GM19324 (cell line): ENCODE measurements at regions not wholly inside any gene's neighbourhood (a gene's known extent, or its start where the extent isn't known, plus 50 kb on each side); places are given as distances from the start of the nearest gene placed in this dataset.
"Not testable (repeated sequence)": the region's sequence is repeated elsewhere in the genome, so short reads cannot be mapped to it uniquely, and the experiment has no call there.

Experiments
- ATAC-seq: cut with Tn5 transposase; IDR thresholded peaks from one replicate; pipeline ENCODE4 v1.9.1; 2021; ENCODE audit warnings: mild to moderate bottlenecking, moderate library complexity; ENCODE audit not compliant: unreplicated experiment, low FRiP score

DNA sequence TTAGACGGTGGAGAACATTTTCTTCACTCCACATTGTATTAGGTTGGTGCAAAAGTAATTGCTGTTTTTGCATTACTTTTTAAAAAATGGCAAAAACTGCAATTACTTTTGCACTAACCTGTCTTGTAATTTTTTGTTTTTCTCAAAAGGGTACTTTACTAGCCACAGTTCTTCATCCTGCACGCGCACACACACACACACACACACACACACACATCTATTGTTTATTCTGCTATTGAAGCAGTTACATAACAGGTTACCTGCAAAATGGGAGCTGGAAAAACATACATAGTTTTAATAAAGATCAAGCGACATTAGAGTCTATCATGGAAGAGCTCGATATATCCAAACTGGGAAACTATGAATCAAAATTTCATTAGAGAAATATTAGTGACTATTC lies 235.2 kb downstream of the SIM1 start:
- ATAC-seq = no peak

DNA sequence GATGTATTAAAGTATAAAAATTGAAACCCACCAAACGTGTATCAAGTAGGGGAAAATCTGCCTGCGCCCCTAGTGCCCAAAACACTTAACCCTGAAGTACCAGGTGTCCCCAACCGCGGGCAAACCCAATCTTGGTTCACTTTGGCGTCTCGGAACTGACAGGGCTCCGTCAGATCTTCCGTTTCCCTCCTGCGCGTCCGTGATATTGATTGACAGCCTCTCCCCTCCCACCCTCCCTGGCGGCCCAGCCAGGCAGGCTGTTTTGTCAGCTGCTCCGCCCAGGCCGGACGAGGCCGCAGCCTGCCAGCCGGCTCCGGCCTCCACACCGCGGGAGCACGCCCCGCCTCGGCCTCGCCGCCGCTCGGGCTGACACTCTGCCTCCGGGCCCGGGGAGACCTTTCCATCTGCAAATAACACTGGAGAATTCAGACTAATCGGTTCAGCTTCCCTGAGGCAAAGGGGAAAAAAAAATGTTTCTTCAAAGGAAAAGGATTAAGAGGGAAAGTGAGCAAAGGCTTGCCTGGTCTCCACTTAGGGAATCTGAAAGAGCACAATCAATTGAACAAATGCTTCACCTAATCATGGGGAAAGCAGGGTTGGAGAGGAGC lies 234.9 kb upstream of the MCHR2 start:
- peak; percentile 100 for ATAC-seq

DNA sequence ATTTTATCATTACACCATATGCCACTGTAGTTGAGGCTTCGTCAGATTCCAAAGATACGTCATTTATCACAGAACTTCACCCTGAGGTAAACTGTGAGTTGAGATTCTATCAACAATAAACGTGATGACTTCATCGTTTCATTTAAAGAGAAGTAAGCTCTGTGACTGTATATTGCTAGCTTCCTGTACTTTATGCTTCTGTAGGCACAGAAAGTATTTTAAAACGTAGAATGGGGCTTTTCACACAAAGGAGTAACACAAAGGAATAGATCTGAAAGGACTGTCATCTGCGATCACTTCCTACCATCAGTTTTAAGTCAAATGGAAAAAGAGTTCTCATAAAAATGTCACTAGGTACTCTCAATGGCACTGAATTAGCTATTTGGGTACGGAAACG lies 234.4 kb upstream of the MCHR2 start:
- no peak for ATAC-seq

DNA sequence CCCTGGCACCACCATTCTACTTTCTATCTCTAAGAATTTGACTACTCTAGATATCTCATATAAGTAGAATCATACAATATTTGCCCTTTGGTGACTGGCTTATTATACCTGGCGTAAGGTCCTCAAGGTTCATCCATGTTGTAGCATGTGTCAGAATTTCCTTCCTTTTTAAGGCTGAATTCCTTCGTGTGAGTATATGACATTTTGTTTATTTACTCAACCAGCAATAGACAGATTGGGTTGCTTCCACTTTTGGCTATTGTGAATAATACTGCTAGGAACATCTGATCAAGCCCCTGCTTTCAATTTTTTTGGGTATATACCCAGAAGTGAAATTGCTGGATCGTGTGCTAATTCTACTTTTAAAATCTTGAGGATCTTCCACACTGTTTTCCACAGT lies 232.8 kb upstream of the MCHR2 start:
- ATAC-seq = no peak

DNA sequence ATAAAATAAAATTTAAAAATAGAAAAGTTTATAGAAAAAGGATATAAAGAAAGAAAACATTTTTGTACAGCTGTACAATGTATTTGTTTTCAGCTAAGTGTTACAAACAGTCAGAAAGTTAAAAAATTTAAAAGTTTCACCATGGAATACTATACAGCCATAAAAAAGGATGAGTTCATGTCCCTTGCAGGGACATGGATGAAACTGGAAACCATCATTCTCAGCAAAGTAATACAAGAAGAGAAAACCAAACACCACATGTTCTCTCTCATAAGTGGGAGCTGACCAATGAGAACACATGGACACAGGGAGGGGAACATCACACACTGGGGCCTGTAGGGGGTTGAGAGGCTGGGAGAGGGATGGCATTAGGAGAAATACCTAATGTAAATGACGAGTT lies 229.9 kb upstream of the MCHR2 start:
- not testable (repeated sequence) for ATAC-seq

DNA sequence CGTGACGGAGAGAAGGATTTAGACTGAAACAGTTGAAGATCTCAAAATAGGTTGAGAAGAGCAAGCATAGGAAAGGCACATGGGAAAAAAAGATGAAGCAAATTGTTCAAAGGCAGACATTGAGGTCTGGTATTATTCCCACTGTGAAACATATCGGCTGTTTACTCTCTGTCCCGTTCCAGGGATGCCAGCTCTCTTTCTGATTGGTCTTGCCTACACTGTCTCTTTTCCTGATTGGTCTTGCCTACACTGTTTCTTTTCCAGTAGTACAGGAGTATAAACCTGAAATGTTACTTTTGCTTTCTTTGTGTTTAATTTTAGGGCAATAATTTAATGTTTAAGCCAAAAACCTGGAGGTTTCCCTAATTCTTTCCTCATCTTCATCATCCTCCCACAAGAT lies 226.5 kb upstream of the MCHR2 start:
- ATAC-seq = no peak

DNA sequence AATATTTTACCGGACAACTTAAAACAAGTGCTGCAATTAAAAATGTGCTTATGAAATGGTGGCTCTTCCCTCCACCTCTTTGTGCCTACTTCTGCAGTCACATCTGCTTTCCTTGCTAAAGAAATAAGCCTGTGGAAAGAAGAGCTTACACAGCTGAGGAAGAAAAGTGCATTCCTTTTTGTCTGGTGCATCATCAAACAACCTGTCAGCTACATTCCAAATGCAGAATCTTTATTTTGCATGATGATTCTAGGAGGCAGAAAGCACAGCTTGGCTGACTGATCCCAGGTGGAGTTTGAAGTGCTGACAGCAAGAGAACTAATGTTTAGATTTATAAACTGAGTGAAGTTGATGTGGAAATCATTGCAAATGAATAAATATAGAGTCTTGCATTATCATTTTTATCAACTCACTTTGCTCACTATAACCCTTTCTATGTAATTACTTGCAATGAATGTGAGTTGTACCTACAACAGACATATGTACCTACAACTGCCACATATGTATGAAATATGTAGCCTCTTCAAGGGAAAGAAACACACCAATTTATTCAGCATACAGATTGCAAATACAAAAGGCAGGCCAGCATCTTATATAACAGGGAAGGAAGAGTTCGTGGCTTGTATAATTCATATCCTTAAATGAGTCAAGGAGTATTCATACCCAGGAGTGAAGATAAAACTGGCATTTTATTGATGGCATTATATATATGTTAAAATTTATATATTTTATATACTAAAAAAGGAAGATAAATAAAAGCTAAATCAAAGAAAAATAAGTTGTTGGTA lies 223.4 kb upstream of the MCHR2 start:
- ATAC-seq = no peak

DNA sequence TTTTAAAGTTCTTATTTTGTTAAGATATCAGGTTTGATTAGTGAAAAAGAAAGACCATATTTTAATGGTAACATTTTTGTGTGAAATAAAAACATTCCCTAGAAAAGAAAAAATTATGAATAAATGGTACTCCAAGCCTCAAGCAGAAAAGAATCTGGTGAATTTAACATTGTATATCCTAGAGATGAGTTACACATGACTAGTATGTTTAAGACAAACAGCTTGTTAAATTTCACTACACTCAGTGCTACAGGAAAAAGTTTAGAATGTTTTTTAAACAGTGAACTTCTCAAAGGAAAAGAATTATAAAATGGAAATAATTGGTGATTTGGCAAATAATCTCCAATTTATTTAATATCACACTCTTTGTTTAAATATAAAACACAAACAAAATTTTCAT lies 222.7 kb upstream of the MCHR2 start:
- ATAC-seq = no peak

DNA sequence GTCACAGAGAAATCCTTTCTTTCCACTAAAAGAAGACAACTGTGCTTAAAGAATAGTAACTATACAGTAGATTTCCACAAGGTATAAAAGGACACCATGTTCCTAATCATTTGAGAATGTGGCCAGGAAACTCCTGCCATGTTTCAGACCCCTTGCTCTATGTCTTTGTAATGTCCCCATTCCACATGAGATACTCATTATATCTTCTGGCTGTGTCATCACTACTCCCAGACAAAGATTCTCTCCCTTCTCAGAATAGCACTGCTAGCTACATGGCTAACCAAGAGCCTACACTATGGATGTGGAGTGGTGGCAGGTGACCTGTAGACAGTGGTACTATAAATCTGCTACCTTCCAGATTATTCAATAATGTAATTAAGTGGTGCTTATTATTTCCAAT lies 218.1 kb upstream of the MCHR2 start:
- ATAC-seq = no peak

DNA sequence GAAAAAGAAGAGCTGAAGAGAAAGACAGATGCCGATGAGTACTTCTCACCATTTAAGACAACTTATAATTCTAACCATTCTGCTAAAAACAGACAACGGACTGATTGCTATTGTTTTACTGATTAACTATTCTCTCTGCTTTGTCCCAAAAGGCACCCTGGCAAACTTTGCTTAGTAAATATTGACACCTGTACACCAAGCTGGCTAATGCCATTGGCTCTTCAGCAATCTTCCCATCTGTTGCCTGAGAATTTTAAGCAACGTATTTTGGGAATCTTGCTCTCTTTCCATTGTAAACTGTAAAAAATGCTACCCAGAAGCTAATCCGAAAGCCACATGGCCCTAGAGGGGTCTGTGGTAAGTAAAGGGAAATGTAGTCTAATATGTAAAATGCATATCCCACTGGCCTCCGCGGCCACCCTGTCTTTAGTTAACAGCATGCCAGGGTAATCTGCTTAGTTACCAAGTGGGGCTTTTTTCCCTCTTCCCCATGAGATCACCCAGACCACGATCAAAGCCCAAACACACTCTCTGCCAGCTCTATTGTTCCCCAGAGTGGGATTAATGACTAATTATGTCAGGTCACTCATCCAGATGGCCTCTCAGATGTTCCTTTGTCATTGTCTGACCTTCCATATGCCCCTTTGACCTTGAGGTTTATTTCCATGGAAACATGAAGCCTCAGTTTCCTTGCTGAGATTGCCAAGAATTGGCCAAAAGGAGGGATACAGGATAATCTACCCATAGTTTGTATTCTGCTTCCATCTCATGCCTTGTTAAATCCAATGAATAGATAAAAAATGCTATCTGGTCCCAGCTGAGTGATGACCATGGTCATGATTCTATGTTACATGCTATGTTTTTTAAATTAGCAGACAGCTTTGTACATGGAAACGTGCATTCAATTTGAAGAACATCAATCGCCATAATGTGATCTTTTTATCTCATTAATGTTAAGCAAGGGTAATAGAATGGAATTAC lies 216.4 kb upstream of the MCHR2 start:
- no peak for ATAC-seq

DNA sequence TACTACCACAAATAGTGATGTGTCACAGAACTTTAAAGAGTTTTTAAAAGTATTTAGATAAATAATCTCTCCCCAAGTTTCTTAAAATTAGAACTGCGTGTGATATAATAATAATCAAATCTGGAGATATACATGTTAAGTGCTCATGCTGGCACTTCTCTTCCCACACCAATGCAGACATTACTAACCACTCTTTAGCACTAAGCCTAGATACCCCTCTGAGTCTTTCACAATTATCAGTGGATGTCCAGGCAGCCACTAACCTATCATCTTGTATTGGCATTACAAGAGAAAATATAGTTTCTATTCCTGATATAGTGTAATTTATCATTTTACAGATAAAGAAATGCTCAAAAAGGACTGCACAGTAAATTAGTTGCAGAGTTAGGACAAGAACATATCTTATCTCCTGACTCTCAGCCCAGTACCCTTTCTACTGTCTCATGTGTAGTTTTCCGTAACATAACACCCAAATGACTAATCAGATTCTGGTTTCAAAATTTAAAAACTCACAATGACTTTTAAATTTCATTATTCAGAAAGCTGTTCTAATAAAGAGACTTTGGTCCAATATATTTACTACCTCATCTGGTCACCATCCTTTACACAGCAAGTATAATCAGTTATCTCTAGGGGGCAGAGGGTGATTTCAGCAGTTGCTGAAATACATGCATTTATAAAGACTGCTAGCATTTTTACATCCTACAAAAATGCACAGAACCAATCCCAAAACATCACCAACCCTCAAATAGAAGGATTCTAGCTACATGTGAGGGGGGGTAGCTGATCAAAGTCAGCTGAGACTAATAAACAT lies 215.5 kb upstream of the MCHR2 start:
- ATAC-seq = no peak

DNA sequence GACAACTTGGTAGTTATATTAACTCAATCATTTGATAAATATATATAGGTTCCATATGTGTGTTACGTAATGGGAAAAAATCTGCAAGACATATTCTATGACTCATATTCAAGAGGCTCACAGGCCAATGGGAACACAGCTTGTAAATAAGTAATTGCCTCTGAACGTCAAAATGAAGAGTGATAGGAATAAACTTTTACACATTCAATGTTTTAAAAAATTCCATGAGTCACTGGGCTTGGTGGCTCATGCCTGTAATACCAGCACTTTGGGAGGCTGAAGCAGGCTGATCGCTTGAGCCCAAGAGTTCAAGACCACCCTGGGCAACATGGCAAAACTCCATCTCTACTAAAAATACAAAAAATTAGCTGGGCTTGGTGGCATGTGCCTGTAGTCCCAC lies 209.4 kb upstream of the MCHR2 start:
- ATAC-seq = no peak

DNA sequence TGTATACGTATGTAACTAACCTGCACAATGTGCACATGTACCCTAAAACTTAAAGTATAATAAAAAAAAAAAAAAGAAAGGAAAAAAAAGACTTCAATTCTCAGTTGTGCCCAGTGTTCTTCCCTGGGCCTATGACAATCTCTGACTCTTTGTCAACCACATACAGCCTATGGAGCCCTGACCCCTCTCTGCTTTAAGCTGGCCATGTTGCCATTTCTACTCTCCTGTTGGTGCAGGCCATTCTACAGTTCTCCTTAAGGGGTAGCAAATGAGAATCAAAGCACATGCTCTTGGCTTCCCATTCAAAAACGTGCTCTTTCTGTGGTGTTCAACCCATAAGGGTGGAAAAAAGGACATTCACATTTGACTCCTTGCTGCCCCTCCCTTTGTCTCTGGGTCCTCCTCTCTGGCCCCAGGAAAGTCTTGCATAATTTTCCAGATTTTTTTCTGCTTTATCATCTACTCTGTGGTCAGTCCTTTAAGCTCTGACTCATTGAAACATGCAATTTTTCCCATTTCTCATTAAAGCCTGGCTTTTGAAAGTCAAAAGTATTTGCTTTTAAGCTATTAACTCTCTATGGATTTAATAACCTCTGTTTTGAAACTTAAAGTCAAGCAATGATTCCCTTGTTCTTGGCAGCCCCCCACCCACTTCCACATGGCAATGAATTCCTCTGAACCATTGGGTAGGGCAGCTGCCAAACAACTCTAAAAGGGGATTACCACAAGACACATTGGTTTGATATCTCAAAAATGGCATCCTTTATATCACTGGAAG lies 208.6 kb upstream of the MCHR2 start:
- no peak for ATAC-seq

DNA sequence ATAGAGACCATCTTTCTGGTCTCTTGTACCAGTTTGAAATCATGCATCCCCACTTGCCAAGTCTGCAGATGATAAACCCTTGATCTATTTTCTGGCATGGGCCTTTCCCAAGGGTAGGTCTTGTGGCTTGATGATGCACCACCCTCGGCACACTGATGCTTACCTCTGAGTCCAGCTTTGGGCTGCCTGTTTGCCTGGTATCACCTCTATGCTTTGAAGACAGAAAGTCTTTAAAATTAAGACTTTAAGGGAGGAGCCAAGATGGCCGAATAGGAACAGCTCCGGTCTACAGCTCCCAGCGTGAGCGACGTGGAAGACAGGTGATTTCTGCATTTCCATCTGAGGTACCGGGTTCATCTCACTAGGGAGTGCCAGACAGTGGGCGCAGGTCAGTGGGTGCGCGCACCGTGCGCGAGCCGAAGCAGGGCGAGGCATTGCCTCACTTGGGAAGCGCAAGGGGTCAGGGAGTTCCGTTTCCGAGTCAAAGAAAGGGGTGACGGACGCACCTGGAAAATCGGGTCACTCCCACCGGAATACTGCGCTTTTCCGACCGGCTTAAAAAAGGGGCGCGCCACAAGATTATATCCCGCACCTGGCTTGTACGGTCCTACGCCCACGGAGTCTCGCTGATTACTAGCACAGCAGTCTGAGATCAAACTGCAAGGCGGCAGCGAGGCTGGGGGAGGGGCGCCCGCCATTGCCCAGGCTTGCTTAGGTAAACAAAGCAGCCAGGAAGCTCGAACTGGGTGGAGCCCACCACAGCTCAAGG lies 202.4 kb upstream of the MCHR2 start:
- ATAC-seq = not testable (repeated sequence)

DNA sequence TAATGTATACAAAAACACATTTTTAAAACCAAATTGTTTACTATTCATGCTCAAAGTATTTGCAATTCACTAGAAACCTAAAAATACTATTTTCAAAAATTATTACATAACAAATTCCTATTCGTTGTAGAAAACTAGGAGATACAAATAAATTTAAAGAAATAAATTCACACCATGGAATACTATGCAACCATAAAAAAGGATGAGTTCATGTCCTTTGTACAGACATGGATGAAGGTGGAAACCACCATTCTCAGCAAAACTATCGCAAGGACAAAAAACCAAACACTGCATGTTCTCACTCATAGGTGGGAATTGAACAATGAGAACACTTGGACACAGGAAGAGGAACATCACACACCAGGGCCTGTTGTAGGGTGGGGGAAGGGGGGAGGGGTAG lies 201.2 kb upstream of the MCHR2 start:
- not testable (repeated sequence) for ATAC-seq

DNA sequence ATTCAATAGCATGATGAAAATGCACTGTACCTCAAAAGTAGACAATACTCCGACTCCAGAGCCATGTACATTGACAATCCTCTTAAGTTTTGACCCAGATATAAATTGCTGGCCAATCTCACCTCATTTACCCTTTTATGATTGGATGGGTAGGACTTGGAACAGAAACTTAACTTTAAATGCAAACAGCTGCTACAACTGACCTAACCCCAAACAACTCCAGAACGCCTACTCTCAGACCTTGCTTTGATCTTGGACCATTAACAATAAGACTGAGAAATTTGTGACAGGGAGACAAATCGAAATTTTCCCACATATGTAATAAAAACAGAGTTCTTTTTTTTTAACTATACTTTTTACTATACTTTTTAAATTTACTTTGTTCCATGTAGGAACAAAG lies 200.5 kb upstream of the MCHR2 start:
- no peak for ATAC-seq

DNA sequence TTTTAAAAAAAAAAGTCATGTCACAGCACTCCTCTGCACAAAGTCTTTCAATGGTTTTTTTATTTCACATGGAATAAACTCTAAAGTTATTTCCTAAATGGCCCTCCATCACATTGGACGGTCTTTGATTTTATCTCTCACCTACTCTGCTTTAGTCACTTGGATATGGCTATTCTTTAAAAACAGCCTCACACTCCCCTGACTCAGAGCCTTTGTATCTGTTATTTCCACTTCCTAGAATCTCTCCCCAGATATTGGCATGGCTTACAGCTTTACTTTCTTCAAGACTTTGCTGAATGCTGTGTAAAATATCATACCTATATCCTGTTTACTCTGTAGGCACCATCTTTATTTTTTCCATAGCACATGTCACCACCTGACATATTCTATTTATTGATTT lies 194.7 kb upstream of the MCHR2 start:
- ATAC-seq = no peak

DNA sequence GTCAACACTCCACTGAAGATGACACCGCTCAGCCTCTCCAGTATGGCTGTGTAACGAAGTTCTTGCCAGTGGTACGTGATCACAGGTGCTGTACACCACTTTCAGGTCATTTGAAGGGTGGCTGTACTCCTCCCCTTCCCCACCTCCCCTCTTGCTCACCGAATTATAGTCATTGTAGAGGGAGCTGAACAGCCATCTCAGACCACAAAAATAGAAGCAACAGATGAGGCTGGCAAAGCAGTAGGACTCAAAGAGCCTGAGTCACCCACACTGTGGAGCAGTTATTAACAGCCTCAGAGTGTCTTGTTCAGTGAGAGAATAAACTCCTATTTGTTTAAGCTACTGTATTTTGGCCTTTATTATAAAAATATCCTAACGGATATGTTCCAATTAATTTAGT lies 192.5 kb upstream of the MCHR2 start:
- no peak for ATAC-seq

DNA sequence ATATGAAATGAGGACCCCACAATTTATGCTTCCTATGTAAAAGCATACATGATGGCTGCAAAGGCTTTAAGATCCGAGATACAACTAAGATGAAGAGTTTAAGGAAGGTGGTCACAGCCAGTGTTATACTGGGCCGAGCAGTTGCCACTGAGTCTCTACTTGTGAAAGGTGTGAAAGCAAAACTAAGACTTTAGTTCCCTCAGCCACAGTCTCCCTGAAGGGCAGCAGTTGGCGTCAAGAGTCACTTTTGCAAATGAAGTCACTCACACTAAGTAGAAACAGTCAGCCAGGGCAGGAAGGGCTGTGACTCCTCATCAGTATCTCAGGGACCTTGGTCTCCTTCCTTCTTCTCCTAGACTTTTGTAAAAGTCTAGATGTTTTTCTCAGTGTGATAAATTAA lies 191.6 kb upstream of the MCHR2 start:
- peak; percentile 94 for ATAC-seq
